VCaP (cell line): ENCODE measurements at regions not wholly inside any gene's neighbourhood (a gene's known extent, or its start where the extent isn't known, plus 50 kb on each side); places are given as distances from the start of the nearest gene placed in this dataset.
A peak's percentile ranks its signal among the peaks of the same experiment; 100 is the strongest.

Experiments
- H3K27ac ChIP-seq: fragments of 450-650 bp; 2 replicates; pipeline ENCODE4 v1.5.1; 2017
- CTCF ChIP-seq: fragments of 450-650 bp; conservative IDR thresholded peaks from 2 replicates; pipeline ENCODE4 v1.5.1; 2017; ENCODE audit warnings: mild to moderate bottlenecking, moderate library complexity

GRCh38 chr9:81461196-81461595 lies 228.2 kb downstream of the TLE1 start:
- no peak overlapping the region for H3K27ac ChIP-seq
- no peak for TF ChIP-seq CTCF

GRCh38 chr9:81460693-81461092 lies 228.7 kb downstream of the TLE1 start:
- TF ChIP-seq CTCF: no peak
- no peak overlapping the region for H3K27ac ChIP-seq

GRCh38 chr9:81459591-81459990 lies 229.8 kb downstream of the TLE1 start:
- no peak for TF ChIP-seq CTCF
- no peak overlapping the region for H3K27ac ChIP-seq

GRCh38 chr9:81456431-81457006 lies 232.8 kb downstream of the TLE1 start:
- TF ChIP-seq CTCF: no peak
- H3K27ac ChIP-seq: peak overlapping the region; percentile 41

- TF ChIP-seq CTCF: no peak
- H3K27ac ChIP-seq: peak overlapping the region; percentile 41; the same call in 1 of the 2 replicates
These were observed 233.7 kb downstream of the TLE1 start for GRCh38 chr9:81455462-81456219.

GRCh38 chr9:81445331-81445921 lies 243.9 kb downstream of the TLE1 start:
- no peak overlapping the region for H3K27ac ChIP-seq
- no peak for TF ChIP-seq CTCF

- H3K27ac ChIP-seq: peak overlapping the region; percentile 34; the same call in 1 of the 2 replicates
These were observed 257.7 kb downstream of the TLE1 start for GRCh38 chr9:81431641-81432040.

More at GRCh38 chr9:81431641-81432040, 257.7 kb downstream of the TLE1 start:
- no peak for TF ChIP-seq CTCF
